ENCODE measurements at regions not wholly inside any gene's neighbourhood (a gene's known extent, or its start where the extent isn't known, plus 50 kb on each side); places are given as distances from the start of the nearest gene placed in this dataset.

GRCh38 chr10:111872591-111872990, 311.0 kb downstream of the GPAM start:
- no peak for TF ChIP-seq EZH2 (IDR thresholded peaks at IDR 0.05)
- no peak for TF ChIP-seq POLR2AphosphoS5 (IDR thresholded peaks at IDR 0.05; ENCODE audit: borderline replicate concordance, low read depth, low read length)
